ENCODE measurements at regions not wholly inside any gene's neighbourhood (a gene's known extent, or its start where the extent isn't known, plus 50 kb on each side); places are given as distances from the start of the nearest gene placed in this dataset.
"Not testable (repeated sequence)": the region's sequence is repeated elsewhere in the genome, so short reads cannot be mapped to it uniquely, and the experiment has no call there.

DNA sequence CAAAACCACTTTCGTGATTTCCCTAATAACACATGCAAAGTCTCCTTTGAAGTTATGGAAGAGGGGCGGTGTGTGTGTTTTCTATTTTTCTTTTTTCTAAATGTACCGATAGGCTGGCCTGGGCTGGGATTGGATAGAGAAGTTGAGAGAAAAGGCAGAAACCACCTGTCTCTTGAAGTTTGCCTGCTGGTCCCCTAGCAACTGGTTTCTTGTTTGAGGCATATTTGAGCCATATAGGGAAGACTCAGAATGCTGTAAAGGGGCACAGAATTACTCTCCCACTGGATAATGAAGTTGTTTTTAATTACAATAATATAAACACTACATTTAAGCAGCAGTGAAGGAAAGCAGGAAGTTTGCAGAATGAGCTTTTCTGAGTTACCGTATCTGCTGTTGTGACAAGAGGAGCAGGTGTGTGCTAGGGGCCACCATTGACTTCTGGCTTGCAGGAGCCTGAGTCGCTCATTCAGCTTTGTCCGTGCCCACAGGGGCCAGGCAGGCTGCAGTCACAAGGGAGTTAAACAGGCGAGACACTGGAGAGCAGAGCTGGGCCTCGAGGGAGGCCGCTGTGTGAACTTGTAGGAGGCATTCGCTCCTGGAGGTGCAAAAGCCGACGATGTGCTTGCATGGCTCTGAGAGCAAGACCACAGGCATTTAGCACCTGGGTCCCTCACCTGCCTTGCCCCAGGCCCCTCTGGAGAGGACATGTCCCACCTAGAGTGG, 173.8 kb upstream of the RGS6 start:
- no peak for DNase-seq

DNA sequence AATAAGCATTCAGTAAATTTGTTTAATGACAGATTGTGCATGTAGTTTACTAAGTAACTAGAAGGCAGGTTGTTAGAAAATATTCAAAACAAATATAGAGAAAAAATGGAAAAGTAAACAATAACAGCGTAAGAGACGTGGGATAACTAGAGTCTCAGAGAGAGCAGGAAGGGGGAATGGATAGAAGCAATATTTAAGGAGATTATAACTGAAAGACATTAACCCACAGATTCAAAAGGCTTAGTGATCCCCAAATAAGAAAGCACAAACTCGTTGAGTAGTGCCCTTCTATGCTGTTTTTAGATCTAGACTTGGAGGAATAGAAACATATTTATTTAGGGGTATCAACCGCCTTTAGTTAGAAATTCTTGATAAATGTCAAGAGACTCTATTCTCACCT, 169.7 kb upstream of the RGS6 start:
- DNase-seq, result no peak

DNA sequence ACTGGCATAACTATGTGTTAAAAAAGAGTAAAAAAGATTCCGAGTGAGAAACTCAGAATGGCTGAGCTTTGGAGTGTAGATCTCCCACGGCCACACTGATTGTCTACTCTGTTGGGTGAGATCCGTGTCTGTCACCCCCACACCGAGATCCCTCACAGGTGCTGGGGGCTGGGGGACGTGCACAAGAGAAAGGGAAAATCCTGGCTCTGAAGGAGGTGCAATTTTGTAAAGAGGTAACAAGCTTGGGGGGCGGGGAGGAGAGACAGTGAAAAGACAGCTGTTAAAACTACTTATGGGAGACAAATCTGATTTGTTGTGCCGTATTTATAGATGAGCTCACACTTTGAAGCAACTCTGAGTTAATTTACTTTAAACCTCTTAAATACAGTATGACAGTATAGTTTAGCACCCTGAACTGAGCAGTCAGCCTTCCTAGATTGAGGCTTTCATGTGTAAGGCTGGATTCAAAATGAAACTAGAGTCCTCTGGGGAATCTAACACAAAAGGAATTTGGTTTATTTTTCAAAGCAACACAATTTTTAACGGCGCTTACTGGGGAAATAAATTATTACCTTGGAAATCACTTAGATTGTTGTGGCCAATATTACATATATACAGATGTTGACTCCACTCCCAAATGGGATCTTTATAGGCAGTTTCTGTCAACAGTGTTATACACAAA, 167.4 kb upstream of the RGS6 start:
- peak; percentile 96 for DNase-seq

DNA sequence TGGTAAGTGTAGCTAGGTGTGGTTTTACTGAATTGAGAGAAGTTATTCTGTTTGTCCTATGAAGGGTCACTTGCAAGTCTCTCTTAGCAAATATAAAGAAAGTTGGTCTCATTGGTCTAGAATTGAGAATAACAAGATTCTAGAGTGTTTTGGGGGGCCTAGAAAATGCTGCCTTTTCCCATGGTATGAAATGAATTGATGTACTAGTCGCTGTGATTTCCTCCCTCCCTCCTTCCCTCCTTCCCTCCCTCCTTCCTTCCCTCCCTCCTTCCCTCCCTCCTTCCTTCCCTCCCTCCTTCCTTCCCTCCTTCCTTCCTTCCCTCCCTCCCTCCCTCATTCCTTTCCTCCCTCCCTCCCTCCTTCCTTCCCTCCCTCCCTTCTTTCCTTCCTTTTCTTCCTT, 166.7 kb upstream of the RGS6 start:
- no peak for DNase-seq

DNA sequence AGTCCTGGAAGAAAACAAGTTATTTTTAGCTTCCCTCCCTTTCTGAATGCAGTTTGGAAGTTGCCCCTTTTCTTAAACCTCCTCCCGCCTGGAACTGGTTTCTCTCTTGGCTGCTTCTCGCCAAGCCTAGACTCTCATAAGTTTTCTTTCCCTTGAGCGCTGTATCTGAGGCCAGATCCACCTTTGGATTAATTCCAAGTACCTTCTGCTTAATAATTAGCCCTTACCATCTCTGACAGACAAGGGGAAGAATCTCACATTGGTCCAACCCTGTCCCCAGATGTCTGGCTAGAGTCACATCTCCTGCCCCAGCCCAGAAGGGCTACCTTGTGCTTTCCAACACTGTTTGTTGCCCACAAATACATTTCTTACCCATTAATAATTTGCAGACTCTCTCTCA, 161.8 kb upstream of the RGS6 start:
- peak; percentile 16 for DNase-seq

DNA sequence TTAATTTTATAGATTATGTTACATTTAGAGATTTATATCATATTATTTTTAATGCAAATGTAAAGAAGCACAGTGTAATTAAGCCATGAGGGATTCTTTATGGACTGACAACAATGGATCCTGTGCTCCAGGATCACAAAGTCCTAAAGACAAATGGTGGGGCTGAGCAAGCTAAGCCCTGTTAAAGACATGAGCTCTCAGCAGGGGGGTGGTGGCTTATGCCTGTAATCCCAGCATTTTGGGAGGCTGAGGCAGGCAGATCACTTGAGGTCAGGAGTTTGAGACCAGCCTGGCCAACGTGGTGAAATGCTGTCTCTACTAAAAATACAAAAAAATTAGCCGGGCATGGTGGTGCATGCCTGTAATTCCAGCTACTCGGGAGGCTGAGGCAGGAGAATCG, 160.8 kb upstream of the RGS6 start:
- DNase-seq, result peak; percentile 8

DNA sequence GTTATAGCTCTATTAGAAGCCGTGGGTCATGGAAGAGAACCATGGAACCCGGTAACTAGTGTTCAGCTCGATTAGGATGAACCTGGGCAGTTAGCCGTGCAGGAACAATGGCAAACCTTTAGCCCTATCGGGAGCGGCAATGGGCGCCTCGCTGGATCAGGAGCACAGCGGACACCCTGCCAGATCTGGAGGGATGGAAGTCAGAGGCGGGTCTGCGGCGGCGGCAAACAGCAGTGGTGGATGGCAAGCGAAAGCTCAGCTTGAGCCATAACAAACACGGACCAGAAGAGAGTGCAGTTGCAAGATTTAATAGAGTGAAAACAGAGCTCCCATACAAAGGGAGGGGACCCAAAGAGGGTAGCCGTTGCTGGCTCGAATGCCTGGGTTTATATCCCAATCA, 160.2 kb upstream of the RGS6 start:
- DNase-seq, result not testable (repeated sequence)

DNA sequence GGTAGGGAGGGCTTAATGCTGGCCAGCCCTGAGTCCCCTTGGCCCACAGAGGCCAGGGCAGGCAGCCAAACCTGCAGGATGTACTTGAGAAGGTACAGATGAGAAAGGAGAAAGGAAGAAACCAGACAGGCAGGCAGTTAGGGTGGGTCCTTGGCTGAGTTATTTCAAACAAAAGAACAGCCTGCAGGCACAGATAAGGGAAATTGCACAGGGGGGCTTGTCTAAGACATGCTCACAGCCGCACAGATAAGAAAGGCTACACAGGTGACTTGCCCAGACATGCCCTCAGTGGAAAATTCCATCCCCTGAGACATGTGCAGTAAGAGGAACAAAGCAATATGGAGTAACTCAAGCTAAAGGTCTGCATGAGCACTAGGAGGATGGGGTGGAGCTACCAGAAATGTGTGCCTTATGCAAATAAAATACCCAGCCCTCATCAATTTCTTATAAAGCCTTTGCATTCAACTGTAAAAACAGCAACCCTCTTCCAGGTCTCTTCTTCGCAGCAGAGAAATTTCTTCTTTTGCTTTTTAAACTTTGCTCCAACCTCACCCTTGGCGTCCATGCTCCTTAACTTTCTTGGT, 158.2 kb upstream of the RGS6 start:
- no peak for DNase-seq

DNA sequence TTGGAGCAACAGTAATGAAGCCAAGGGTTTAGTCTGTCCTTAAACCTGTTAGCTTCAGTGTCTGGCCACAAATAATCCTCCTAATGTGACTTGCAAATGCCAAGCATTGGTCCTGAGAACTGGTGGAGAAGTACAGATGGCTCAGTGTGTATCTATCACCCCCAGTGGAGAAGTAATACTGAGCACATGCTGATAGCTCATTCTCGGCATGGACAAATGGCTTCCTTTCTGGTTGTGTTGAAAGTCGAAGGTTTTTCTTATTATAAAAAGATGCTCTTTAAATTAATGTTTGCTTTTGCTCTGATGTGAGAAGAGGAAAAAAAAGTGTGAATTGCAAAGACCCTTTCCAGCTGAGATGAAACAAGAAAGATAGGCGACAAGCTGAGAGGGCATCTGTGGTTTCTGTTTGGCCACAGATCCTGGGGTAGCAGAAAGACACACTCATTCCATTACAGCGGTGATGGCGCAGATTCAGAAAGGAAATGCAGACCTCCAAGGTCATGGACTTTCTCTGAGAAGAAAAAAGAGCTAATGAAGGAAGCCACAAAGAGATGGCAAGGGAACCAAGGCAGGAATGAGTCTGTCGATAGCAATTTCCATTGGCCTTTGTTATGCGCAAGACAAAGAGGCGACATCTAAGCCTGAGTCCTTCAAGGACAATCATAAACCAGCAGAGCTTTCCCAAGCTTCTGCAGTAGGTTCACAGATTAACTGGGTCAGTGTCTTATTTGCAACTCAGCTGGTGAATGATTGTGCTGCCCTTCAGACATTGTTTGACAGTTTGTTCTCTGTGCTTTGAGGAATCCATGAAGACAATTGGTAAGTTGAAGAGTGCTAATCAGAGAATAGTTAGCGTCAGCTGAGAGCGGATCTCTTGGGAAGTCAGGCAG, 155.5 kb upstream of the RGS6 start:
- peak; percentile 93 for DNase-seq

DNA sequence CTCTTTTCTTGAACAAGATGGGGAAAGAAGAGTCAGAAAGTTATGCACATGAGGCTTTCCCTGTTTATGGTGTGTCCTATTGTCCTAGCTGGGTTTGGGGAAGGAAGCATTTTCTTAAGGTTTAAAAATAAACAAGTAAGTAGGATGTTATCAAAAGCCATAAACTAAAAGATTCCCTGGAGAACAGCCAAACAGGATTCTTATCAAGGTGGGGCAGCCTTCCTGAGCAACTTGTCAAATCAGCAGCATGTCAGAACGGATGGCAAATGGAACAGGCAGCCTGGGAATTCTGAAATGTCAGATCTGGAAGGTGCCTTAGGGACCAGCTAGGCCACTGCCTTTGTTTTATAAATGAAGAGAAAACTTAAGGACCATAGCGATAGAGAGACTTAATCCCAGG, 152.2 kb upstream of the RGS6 start:
- no peak for DNase-seq

DNA sequence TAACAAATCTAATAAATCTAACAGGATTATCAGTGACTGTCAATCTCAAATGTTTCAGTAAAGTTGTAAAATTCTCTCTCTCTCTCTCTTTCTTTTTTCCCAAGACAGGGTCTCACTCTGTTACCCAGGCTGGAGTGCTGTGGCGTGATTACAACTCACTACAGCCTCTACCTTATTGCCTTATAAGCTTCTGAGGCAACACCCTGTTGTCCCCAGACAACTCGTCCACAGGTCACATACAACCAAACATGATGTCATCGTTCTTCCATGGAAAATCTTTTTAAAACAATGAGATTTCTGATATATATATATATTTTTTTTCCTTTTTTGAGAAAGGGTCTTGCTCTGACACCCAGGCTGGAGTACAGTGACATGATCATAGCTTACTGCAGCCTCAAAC, 151.4 kb upstream of the RGS6 start:
- peak; percentile 6 for DNase-seq

DNA sequence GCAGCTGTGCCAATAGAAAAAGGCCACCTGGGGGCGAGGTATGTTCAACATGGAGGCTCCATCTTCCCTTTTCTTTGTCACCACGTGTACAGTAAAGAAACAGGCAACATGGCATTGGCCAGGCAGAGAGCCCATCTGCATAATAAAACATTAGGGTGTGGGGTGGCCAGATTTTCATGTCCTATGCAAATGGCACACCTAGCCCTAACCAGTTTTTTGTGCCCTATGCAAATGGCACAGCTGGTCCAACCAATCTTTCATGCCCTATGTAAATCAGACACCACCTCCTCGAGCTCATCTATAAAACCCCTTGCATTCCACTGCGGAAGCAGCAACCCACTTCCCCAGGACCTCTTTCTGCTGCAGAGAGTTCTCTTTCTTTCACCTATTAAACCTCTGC, 149.1 kb upstream of the RGS6 start:
- no peak for DNase-seq

DNA sequence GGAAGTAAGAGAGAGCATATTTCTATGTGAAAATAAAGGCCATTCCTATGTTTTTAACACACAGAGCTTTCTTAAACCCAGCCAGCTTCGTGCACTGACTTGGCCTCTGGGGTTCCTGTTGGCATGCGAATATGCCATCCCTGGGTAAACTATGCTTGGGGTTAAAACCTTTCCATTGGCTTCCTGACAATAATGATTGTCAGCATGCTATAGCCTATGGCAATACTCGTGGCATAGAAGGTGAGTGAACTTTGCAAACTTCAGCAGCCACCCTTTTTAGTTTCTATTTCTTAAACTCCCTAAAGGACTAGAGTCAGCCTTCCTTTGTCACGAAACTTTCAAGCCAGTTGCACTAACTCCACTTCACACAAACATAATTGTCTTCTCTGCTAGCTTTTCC, 148.4 kb upstream of the RGS6 start:
- DNase-seq, result no peak

DNA sequence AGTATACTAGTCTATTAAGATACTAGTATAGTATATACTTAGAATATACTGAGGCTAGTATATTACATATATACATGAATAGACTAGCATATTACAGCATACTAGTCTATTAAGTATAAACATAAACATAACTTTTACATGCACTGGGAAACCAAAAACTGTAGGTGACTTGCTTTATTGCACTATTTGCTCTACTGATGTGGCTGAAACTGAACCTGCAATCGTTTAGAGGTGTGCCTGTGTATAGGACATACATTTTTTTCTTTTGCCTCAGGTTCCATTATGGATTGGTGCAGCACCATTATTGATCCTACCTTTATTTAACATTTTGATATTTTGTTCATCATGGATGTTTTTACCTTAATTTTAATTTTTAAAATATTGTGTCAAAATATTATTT, 143.2 kb upstream of the RGS6 start:
- DNase-seq, result no peak

DNA sequence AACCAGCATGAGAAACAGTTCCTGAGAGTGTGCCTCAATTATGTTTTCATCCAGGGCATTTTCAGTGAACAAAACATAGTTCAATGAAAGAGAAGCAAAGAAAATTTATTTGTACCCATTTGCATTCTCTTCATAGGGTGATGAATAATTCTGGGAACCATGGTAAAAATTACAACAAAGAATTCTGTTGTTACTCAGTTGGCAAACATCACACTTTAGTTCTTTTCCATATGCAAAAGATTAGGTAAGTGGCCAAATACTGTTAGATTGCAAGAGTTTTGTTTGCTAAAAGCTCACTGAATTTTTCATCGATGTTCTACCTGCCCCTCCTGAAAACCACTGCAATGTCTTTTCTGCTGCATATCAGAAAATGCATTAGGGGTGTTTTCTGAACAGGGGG, 132.4 kb upstream of the RGS6 start:
- DNase-seq, result no peak

DNA sequence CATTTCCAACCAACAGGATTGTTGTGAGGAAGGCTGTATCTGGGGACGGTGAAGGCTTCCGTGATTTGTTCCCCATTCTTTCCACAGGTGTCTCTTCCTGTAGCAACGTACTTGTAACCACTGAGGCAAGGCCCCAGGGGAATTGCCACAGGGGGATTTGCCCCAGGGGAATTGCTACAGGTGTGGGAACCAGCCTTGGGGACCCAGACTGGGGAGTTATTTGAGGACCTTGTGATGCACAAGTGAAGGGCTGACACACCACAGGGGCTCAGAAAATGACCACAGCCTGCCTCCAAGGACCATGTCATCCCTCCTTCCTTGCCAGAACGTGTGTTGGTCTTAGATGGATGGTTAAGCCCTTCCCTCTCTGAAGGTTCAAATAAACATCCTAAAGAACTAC, 131.4 kb upstream of the RGS6 start:
- DNase-seq, result no peak

DNA sequence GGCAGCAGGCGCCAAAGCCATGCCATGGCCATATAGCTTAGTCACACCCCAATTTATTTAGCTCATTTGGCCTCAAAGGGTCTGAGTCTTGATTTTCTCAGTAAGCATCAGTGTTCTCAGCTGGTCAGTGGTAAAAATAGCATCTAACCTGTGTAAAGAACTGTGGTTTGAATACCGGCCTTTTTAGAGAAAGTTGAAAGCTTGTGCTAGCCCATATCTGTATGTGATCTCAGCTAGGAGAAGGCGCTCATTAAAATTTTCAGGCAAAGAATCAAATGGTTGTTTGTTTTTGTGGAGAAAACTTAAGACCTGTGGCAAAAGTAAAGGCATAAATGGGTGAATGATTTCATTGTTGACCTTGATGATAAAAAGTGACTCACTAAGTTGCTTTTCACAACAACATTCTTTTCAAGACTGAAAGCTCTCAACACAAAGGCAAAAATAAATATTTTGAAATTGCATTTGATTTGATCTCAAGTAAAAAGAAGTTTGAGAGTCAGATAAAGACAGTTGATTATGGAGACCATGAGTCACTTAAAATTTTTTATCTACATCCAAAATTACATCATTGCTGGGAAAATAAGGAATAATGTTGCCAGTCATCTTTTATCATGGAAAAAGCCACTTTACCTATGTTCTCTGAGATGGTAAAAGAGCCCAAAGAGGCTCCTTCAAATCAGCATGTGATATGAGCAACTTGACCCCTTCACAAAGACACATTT, 128.5 kb upstream of the RGS6 start:
- DNase-seq, result no peak

DNA sequence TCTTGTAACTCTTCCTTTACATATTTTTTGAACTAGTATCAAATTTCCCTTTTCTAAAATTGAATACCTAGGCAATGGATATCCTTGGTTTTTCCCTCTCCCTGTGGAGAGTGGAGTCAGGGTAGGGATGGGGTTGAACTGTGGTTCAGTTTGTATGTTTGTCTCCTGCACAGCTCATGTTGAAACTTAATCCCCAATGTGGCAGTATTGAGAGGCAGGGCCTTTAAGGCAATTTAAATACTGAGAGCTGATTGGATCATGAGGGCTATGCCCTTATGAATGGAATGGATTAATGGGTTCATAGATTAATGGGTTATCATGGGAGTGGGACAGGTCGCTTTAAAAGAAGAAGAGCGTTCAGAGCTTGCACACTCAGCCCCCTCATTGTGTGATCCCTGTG, 127.2 kb upstream of the RGS6 start:
- peak; percentile 91 for DNase-seq

DNA sequence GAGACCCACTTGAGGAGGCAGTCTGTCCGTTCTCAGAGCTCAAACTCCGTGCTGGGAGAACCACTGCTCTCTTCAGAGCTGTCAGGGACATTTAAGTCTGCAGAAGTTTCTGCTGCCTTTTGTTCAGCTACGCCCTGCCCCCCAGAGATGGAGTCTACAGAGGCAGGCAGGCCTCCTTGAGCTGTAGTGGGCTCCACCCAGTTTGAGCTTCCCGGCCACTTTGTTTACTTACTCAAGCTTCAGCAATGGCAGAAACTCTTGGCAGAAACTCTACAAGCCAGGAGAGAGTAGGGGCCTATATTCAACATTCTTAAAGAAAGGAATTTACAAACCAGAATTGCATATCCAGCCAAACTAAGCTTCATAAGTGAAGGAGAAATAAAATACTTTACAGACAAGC, 125.2 kb upstream of the RGS6 start:
- DNase-seq, result not testable (repeated sequence)

DNA sequence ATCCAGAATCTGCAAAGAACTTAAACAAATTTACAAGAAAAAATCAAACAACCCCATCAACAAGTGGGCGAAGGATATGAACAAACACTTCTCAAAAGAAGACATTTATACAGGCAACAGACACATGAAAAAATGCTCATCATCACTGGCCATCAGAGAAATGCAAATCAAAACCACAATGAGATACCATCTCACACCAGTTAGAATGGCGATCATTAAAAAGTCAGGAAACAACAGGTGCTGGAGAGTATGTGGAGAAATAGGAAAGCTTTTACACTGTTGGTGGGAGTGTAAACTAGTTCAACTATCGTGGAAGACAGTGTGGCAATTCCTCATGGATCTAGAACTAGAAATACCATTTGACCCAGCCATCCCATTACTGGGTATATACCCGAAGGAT, 121.4 kb upstream of the RGS6 start:
- DNase-seq, result not testable (repeated sequence)

DNA sequence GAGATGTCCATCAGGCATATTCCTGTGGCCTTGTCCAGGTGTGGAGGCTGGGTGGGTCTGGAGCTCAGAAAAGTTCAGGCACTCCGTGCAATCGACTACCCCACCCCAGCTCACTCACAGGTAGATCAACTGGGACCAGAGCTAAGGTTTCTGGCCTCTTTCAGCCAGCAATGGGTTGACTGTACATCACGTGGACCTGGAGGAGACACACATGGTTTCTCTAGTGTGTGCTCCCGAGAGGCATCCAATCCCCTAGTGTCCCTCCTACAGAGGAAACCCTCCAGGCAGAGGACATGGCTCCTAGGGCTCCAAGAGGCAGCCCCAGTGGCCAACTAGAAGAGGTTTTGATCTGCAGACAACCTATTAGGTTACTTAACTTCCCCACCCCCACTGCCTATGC, 119.5 kb upstream of the RGS6 start:
- DNase-seq, result peak; percentile 34

DNA sequence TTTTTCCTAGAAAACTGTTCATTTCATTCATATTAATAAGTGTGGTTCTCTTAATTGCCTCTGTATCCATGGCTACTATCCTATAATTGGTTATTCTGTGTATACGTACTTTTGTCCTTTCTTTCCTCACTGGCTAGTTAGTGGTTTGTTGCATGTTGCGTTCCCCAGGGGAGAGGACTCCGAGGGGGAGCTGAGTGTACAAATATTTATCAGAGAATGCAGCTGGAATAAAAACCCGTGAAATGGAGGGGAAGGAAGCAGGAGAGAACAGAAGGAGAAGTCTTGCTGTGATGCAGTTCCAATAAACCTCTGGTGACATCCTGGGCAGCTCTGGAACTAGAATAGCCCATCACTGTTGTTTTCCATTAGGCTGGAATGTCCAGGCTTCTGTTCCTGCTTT, 117.1 kb upstream of the RGS6 start:
- no peak for DNase-seq

DNA sequence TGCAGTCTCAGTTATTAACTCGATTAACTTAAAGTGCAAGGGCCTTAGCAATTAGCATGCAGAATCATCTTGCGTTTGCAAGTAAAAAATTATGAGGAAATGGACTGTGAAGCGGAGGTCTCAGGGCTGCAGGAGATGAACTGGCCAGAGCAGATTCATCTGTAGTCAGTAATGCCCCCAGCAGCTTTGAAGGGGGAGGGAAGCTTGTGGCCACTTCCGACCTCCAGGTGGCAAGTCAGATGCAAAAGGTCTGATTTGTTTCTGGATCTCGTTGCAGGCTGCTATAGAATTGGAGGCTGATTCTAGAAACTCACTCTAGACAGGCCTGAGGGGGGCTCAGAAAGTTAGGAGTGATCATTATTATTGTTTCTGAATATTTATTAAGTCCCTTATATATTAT, 107.4 kb upstream of the RGS6 start:
- peak; percentile 7 for DNase-seq

Measured in NCI-H82 (cell line).